Neuronal stem cell (in vitro differentiated cells): ENCODE measurements at regions not wholly inside any gene's neighbourhood (a gene's known extent, or its start where the extent isn't known, plus 50 kb on each side); places are given as distances from the start of the nearest gene placed in this dataset.

ENCODE experiments used
- DNase-seq: peaks from one replicate; pipeline ENCODE4 v3.0.0-alpha.2; 2013; ENCODE audit warnings: low spot score
- H2AFZ ChIP-seq: one replicate; pipeline ENCODE4 v1.6.1; 2013; ENCODE audit warnings: mild to moderate bottlenecking, low read length, inconsistent platforms
- H2AK5ac ChIP-seq: 2 replicates; pipeline ENCODE4 v1.6.1; 2013; ENCODE audit warnings: low read depth, mild to moderate bottlenecking, inconsistent platforms, low read length, moderate library complexity, mixed read lengths
- H2BK120ac ChIP-seq: 2 replicates; pipeline ENCODE4 v1.6.1; 2013; ENCODE audit warnings: low read depth, mild to moderate bottlenecking, inconsistent platforms, low read length, moderate library complexity, mixed read lengths
- H2BK12ac ChIP-seq: one replicate; pipeline ENCODE4 v1.6.1; 2013; ENCODE audit warnings: low read length, inconsistent platforms
- H2BK15ac ChIP-seq: 2 replicates; pipeline ENCODE4 v1.6.1; 2013; ENCODE audit warnings: mild to moderate bottlenecking, low read length, inconsistent platforms, mixed read lengths
- H2BK5ac ChIP-seq: one replicate; pipeline ENCODE4 v1.6.1; 2013; ENCODE audit warnings: inconsistent platforms, mild to moderate bottlenecking, low read length, moderate library complexity
- H3K14ac ChIP-seq: one replicate; pipeline ENCODE4 v1.6.1; 2013; ENCODE audit warnings: low read length, inconsistent platforms
- H3K18ac ChIP-seq: 2 replicates; pipeline ENCODE4 v1.6.1; 2013; ENCODE audit warnings: low read length, inconsistent platforms
- H3K23ac ChIP-seq: 2 replicates; pipeline ENCODE4 v1.6.1; 2013; ENCODE audit warnings: low read depth, mild to moderate bottlenecking, mixed read lengths, low read length, inconsistent platforms; ENCODE audit not compliant: poor library complexity
- H3K27ac ChIP-seq: replicated peaks from 3 replicates; pipeline ENCODE4 v1.5.1; 2013; ENCODE audit warnings: low read length, inconsistent platforms
- H3K27me3 ChIP-seq, 3 experiments: 2 replicates each; pipeline ENCODE4 v1.6.1; 2013; ENCODE audit warnings: low read length in 3 of 3, mild to moderate bottlenecking in 2 of 3, inconsistent platforms in 1 of 3, low read depth in 1 of 3, mixed read lengths in 1 of 3, moderate library complexity in 1 of 3; ENCODE audit not compliant: control insufficient read depth in 3 of 3, insufficient read depth in 3 of 3
- H3K36me3 ChIP-seq, 2 donors: replicated peaks in 1 of 2; 2 replicates each; pipeline ENCODE4 v1.6.1; 2013; ENCODE audit warnings: low read length in 2 of 2; ENCODE audit not compliant: control insufficient read depth in 2 of 2, insufficient read depth in 2 of 2
- H3K4ac ChIP-seq: 2 replicates; pipeline ENCODE4 v1.6.1; 2013; ENCODE audit warnings: inconsistent platforms, mild to moderate bottlenecking, low read length, moderate library complexity
- H3K4me1 ChIP-seq, 2 donors: 1 replicate in 1 of 2; 2 replicates in 1 of 2; pipeline ENCODE4 v1.6.1; 2013; ENCODE audit warnings: low read length in 2 of 2, low read depth in 1 of 2; ENCODE audit not compliant: control insufficient read depth in 2 of 2, insufficient read depth in 1 of 2
- H3K4me2 ChIP-seq: one replicate; pipeline ENCODE4 v1.6.1; 2013; ENCODE audit warnings: mild to moderate bottlenecking, low read length, inconsistent platforms; ENCODE audit not compliant: insufficient read depth, poor library complexity, severe bottlenecking
- H3K4me3 ChIP-seq, 2 donors: 2 replicates each; pipeline ENCODE4 v1.5.1; 2013; ENCODE audit warnings: low read length in 2 of 2, mild to moderate bottlenecking in 2 of 2, inconsistent platforms in 1 of 2, moderate library complexity in 1 of 2
- H3K79me1 ChIP-seq: one replicate; pipeline ENCODE4 v1.6.1; 2013; ENCODE audit warnings: low read depth, mild to moderate bottlenecking, inconsistent platforms, low read length, moderate library complexity
- H3K9ac ChIP-seq: one replicate; pipeline ENCODE4 v1.6.1; 2013; ENCODE audit warnings: mild to moderate bottlenecking, low read depth, low read length, inconsistent platforms; ENCODE audit not compliant: poor library complexity
- H3K9me3 ChIP-seq, 2 donors: replicated peaks in 1 of 2; 2 replicates each; pipeline versions ENCODE3 to v1.6.1; 2013; ENCODE audit warnings: low read length in 2 of 2, mild to moderate bottlenecking in 2 of 2, inconsistent platforms in 1 of 2, low read depth in 1 of 2, mixed read lengths in 1 of 2, moderate library complexity in 1 of 2; ENCODE audit not compliant: control insufficient read depth in 2 of 2, insufficient read depth in 1 of 2
- H4K8ac ChIP-seq: one replicate; pipeline ENCODE4 v1.6.1; 2013; ENCODE audit warnings: low read depth, mild to moderate bottlenecking, inconsistent platforms, low read length, moderate library complexity
- H4K91ac ChIP-seq: one replicate; pipeline ENCODE4 v1.6.1; 2013; ENCODE audit warnings: low read length, low read depth, mild to moderate bottlenecking, inconsistent platforms; ENCODE audit not compliant: poor library complexity
- WGBS, 2 donors: extraction: QIAGEN DNeasy Blood & Tissue Kit; methylation state at CpG; one replicate each; pipeline ENCODE4 v1.1.7; 2013; ENCODE audit warnings: missing lambda C conversion rate in 2 of 2, mixed read lengths in 1 of 2; ENCODE audit not compliant: insufficient read length in 2 of 2, insufficient replicate concordance in 1 of 2; ENCODE audit errors: extremely low coverage in 2 of 2; 5-methylcytosine and 5-hydroxymethylcytosine counted together

DNA sequence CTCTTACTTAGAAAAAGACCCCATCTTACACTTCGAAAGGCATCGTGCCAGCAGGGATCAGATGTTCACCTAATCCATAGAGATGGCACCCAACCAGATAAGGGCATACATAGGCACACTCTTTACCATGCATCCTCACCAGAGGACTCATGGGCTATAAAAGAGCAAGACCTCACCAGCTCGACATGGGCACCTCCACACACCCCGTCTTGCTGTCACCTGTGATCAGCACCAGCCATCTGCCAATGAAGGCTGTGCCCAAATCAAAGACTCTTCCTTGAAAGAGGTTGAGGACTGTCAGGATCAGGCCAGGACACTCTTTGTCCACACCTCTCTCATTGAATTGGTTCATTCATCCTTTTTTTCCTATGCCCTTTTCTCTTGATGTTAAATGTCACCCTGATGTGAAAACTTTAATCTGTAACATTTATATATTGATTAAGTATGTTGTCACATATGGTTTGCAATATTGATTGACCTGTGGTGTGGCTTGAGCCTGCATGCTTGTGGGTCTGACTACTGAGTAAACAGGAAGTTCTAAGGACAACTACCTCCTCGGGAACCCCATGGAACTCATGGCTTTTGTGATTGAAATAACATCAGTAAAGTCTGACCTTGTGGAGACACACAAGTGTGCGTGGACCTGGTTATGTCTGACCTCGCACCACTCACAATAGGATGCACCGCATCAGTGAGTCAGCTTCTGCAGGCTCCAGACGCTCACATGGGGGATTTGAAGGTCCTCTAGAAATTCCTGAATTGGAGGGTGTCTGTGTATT lies 75.5 kb downstream of the HTR5A start:
- no peak overlapping the region for H3K14ac ChIP-seq
- no peak overlapping the region for H3K4ac ChIP-seq
- no peak overlapping the region for H2BK120ac ChIP-seq
- H4K8ac ChIP-seq, result no peak overlapping the region
- peaks cover 0 to 39% (median 0%) of the 10 kb centered on the region in 3 experiments for H3K27me3 ChIP-seq
- no peak overlapping the region for H2AFZ ChIP-seq
- H3K36me3 ChIP-seq, result no peaks in the 10 kb centered on the region
- no peak overlapping the region for H2BK12ac ChIP-seq
- no peak overlapping the region for H3K18ac ChIP-seq
- peaks cover 2% of the 10 kb centered on the region for H3K79me1 ChIP-seq
- no peak overlapping the region for H2AK5ac ChIP-seq
- H3K9ac ChIP-seq, result no peak overlapping the region
- no peak overlapping the region for H2BK5ac ChIP-seq
- H3K9me3 ChIP-seq, result no peaks in the 10 kb centered on the region
- H3K4me1 ChIP-seq, result no peaks in the 10 kb centered on the region
- no peak for DNase-seq
- no CpG with 5 or more reads among the region's 9 CpGs for WGBS, 2 donors
- H3K4me2 ChIP-seq, result no peak overlapping the region
- no peak overlapping the region for H3K23ac ChIP-seq
- H4K91ac ChIP-seq, result no peak overlapping the region
- H3K27ac ChIP-seq, result no peak overlapping the region
- no peak overlapping the region for H2BK15ac ChIP-seq
- no peak overlapping the region for H3K4me3 ChIP-seq

DNA sequence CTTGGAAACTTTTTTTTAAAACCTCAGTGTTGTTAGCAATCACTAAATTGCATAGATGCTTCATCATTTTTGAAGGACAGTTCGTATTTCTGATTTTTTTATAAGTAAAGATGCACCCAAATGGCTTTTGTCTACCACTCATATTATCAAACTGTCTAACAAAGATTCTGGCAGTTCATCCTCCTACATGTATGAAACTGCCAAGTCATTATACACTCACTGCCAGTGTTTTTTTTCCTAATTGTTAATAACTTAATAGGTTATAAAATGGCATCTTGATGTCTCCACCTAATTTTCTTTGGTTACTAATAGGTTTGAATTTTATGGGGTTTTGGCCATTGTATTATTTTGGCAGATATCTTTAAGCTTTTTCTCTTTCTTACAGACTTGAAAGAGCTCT lies 77.0 kb downstream of the HTR5A start:
- Histone ChIP-seq H3K18ac (no peak overlapping the region), H3K4me1 (no peaks in the 10 kb centered on the region), H3K4me3 (no peak overlapping the region), H3K79me1 (peaks cover 2% of the 10 kb centered on the region), H4K8ac (no peak overlapping the region), H2AK5ac (no peak overlapping the region), H3K23ac (no peak overlapping the region), H3K9ac (no peak overlapping the region), H2BK120ac (no peak overlapping the region), H2BK15ac (no peak overlapping the region), H3K9me3 (peaks cover 0 to 2% of the 10 kb centered on the region in 2 donors), H2AFZ (no peak overlapping the region), H4K91ac (no peak overlapping the region), H3K4ac (no peak overlapping the region), H3K27ac (no peak overlapping the region), H3K27me3 (peaks cover 0 to 29% (median 0%) of the 10 kb centered on the region in 3 experiments), H2BK5ac (no peak overlapping the region), H3K14ac (no peak overlapping the region), H3K4me2 (no peak overlapping the region), H3K36me3 (no peaks in the 10 kb centered on the region), H2BK12ac (no peak overlapping the region)
- WGBS, 2 donors, result no CpG with 5 or more reads among the region's 1 CpG
- DNase-seq, result no peak

DNA sequence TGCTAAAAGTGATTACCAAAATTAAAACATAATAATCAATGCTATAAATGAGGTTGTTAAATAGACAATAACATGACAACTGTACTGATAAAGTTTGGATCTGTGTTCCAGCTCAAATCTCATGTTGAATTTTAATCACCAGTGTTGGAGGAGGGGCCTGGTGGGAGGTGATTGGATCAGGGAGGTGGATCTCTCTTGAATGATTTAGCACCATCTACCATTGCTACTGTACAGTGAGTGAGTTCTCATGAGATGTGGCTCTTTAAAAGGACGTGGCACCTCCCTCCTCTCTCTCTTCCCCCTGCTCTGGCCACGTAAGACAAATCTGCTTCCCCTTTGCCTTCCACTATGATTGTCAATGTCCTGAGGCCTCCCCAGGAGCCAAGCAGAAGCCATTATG lies 77.5 kb downstream of the HTR5A start:
- Histone ChIP-seq H3K4me2 (no peak overlapping the region), H3K4me3 (no peak overlapping the region), H2BK12ac (no peak overlapping the region), H3K14ac (no peak overlapping the region), H3K9me3 (peaks cover 0 to 2% of the 10 kb centered on the region in 2 donors), H2BK120ac (no peak overlapping the region), H3K4me1 (no peaks in the 10 kb centered on the region), H3K79me1 (peaks cover 2% of the 10 kb centered on the region), H3K36me3 (no peaks in the 10 kb centered on the region), H4K8ac (no peak overlapping the region), H2BK15ac (no peak overlapping the region), H3K18ac (no peak overlapping the region), H4K91ac (no peak overlapping the region), H3K9ac (no peak overlapping the region), H3K4ac (no peak overlapping the region), H3K27ac (no peak overlapping the region), H2AFZ (no peak overlapping the region), H2AK5ac (no peak overlapping the region), H3K27me3 (peaks cover 0 to 25% (median 0%) of the 10 kb centered on the region in 3 experiments), H3K23ac (no peak overlapping the region), H2BK5ac (no peak overlapping the region)
- no CpG with 5 or more reads among the region's 2 CpGs for WGBS, 2 donors
- no peak for DNase-seq

DNA sequence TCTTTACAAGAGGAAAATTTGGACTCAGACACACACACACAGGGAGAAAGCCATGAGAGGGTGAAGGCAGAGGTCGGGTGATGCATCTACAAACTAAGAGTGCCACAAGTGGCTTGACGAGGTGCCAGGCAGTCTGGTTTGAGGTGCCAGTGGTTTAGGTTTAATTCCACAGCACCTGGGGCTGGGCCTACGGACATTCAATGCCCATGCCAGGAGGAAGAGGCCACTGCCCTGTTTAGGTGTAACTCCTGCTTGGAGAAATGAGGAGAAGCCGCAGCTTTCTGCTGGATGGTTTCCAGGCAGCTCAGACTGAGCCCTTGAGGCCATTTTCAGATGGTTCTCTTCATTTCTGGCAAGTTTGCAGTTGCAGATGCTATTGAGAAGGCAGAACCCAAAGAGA lies 83.6 kb downstream of the HTR5A start:
- no CpG with 5 or more reads among the region's 4 CpGs for WGBS, 2 donors
- H3K9me3 ChIP-seq, result peaks cover 0 to 7% of the 10 kb centered on the region in 2 donors
- H3K4ac ChIP-seq, result no peak overlapping the region
- H4K91ac ChIP-seq, result no peak overlapping the region
- no peaks in the 10 kb centered on the region for H3K27me3 ChIP-seq
- no peak overlapping the region for H4K8ac ChIP-seq
- no peak overlapping the region for H3K18ac ChIP-seq
- no peak overlapping the region for H3K27ac ChIP-seq
- no peak overlapping the region for H3K9ac ChIP-seq
- DNase-seq, result no peak
- no peak overlapping the region for H3K23ac ChIP-seq
- H2AFZ ChIP-seq, result no peak overlapping the region
- no peaks in the 10 kb centered on the region for H3K4me1 ChIP-seq
- no peak overlapping the region for H2AK5ac ChIP-seq
- H3K4me2 ChIP-seq, result no peak overlapping the region
- no peak overlapping the region for H2BK120ac ChIP-seq
- no peak overlapping the region for H2BK12ac ChIP-seq
- H2BK5ac ChIP-seq, result no peak overlapping the region
- H3K79me1 ChIP-seq, result peaks cover 2% of the 10 kb centered on the region
- no peak overlapping the region for H3K14ac ChIP-seq
- no peak overlapping the region for H3K4me3 ChIP-seq
- H3K36me3 ChIP-seq, result no peaks in the 10 kb centered on the region
- no peak overlapping the region for H2BK15ac ChIP-seq
